GM20000 (cell line): ENCODE measurements at regions not wholly inside any gene's neighbourhood (a gene's known extent, or its start where the extent isn't known, plus 50 kb on each side); places are given as distances from the start of the nearest gene placed in this dataset.

Experiments used
- DNase-seq: peaks from one replicate; pipeline ENCODE4 v3.0.0; 2012; ENCODE audit warnings: low spot score
- TF ChIP-seq, protein P1 (sequence below): IDR thresholded peaks from 2 replicates; pipeline ENCODE4 v1.5.1; 2012; ENCODE audit warnings: mild to moderate bottlenecking, control low read depth; ENCODE audit errors: extremely low read depth, missing control alignments

DNA sequence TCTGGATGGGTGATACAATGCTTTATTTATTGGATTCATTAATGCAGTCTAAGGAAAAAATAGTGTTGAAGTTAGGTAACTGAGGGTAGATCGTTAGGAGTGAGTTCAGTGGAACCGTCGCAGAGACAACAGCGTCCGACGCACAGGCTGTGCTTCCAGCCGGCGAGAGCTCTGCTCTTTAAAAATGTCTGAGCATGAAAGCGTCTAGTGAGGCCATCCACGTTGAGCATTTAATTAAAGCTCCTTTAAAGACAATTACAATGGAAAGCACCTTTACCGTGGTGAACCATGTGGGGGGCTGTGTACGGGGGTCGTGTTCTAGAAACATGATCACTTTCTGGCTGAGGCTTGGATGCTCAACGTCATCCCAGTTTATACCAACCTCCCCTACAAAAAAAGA, 822.7 kb downstream of the GALR1 start:
- DNase-seq: no peak
- TF ChIP-seq, protein P1, sequence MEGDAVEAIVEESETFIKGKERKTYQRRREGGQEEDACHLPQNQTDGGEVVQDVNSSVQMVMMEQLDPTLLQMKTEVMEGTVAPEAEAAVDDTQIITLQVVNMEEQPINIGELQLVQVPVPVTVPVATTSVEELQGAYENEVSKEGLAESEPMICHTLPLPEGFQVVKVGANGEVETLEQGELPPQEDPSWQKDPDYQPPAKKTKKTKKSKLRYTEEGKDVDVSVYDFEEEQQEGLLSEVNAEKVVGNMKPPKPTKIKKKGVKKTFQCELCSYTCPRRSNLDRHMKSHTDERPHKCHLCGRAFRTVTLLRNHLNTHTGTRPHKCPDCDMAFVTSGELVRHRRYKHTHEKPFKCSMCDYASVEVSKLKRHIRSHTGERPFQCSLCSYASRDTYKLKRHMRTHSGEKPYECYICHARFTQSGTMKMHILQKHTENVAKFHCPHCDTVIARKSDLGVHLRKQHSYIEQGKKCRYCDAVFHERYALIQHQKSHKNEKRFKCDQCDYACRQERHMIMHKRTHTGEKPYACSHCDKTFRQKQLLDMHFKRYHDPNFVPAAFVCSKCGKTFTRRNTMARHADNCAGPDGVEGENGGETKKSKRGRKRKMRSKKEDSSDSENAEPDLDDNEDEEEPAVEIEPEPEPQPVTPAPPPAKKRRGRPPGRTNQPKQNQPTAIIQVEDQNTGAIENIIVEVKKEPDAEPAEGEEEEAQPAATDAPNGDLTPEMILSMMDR: no peak

DNA sequence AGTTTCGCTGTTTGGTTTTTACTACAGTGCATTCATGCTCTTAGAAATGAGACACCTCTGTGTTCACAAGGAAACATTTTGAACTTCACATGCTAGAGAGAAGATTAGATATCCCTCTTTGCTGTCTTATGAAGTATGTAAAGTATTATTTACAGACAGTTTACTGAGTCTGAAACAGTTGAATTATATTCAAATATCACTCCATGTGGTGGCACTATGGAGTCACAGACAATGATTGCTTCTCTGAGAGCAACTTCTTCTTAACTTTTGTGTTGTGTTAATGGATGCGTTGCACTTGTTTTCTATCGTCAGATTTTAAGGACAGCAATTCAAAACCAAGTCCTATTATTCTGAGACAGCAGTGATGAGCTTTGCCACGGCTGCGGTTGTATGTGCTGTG, 823.6 kb downstream of the GALR1 start:
- DNase-seq: no peak
- TF ChIP-seq, protein P1: no peak

DNA sequence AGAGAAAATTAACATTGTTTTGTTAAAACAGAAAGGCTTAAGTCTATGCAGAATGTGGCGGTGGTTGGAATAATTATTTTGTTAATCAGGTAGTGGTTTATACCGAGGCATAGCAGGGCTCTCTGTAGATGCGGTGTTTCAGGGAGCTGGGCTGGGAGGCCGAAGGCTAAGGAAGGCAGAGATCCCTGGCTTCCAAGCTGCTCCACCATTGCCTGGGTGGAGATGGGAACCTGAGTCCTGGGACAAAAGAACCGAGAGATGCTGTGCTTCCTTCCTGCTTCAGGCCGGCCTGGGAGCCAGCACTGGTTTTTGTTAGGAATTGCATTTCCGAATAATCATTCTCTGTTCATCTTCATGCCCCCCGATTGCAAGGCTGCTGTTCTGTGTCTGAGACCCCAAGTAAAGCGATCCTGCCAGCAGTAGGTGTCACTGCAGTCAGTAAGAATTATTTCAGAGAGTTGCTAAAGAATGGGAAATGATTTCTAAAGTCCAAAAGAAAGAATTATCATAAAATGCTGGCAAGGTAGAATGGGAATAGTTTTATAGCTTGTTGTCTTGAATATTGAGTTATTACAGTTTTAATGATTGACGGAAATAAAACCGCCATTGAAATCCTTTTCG, 824.9 kb downstream of the GALR1 start:
- TF ChIP-seq, protein P1: no peak
- no peak for DNase-seq

DNA sequence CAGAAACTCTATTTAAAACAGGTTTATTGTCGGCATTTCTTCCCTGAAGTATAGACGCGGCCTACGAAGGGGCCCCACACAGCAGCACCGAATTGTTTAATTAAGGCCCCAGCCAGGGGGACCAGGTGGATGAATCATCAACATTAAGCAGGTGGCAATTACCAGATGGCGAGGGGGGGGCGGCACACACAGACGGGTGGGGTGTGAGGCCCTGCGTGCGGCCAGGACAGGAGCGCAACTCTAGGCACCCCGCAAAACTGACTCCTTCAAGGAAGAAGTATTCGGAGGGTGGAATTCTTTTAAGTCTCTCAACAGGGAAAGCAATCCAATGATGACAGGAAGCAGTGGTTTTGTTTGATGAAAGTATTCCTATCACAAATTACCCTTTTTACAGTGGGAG, 830.4 kb downstream of the GALR1 start:
- no peak for DNase-seq

DNA sequence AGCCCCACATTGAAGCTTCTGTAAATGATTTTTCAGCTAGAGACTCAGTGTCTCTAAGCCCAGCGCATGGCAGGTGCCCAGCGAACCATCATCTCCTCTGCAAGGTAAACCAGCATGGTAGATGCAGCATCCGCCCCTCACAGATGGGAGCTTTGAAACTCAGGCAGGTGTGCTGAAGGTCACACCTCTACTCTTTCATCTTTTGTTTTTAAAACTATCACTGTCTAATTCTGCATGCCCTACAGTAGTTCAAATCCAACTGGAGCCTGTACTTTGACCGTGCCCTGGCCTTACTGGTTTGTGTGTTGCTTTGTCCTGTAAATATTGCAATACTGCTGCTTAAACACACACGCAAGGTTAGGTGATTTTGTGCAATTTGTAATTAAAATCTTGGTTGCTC, 831.1 kb downstream of the GALR1 start:
- TF ChIP-seq, protein P1: no peak
- no peak for DNase-seq

More for the DNA sequence above, 830.4 kb downstream of the GALR1 start:
- TF ChIP-seq, protein P1: no peak

DNA sequence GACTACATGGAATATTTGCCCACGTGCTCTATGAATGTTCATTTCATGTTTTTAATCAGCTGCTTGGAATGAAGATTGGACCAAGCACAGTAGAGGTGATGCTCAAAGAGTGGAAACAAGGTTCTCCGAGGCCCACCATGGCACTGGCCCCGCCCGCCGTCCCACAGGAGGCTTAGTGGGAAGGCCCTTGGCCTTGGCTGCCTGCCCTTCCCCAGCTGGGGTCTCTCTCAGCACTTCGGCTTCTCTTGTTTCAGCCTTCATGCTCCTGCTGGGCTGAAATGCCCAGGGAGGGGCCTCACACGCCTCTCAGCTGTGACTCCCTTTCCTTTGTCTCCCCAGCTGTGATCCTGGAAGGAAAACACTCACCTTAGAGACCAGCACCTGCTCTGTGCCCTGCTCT, 833.2 kb downstream of the GALR1 start:
- TF ChIP-seq, protein P1: no peak
- DNase-seq: no peak

DNA sequence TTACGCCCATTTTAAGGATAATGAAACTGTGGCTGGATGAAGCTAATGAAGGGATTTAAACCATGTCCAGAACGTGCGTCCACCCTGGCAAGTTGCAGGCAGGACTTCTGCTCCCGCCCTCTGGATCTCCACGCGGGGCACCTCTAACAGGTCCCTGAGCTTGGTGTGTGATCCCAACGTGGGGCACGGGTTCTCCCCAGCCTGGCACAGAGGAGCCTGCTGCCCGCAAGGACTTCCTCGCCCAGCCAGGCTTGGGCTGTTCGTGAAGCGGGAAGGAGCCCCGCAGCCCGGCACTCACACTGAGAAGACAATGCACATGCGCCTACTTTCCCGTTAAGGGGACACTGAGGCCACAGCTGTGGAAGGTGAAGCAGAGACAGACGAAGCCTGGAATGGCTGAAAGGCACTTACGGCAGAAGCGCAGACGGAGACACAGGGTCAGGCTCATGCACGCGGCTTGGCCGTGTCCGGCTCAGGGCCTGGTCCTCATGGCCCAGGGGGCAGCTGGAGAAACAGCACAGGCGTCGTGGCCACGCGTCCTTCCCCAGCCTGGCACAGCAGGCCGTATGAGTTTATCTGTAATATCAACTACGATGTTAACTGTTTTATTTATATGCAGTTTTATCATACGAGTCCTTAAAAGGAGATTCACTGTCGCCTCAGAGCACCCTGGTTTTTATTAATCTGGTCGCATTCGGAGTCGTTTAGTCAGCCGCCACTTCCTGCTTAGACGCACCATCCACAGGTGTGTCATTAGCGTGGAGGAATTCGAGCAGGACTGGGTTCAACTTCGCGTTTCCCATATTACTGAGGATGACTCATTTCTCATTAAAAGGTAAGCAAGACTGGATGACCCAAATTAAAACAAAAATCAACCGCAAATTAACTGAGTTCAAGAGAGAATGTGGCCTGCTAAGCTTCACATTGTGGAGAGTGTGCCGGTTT, 835.9 kb downstream of the GALR1 start:
- DNase-seq: no peak

More for the DNA sequence above, 835.9 kb downstream of the GALR1 start:
- TF ChIP-seq, protein P1: no peak
